ENCODE measurements at regions not wholly inside any gene's neighbourhood (a gene's known extent, or its start where the extent isn't known, plus 50 kb on each side); places are given as distances from the start of the nearest gene placed in this dataset.
"Not testable (repeated sequence)": the region's sequence is repeated elsewhere in the genome, so short reads cannot be mapped to it uniquely, and the experiment has no call there.

DNA sequence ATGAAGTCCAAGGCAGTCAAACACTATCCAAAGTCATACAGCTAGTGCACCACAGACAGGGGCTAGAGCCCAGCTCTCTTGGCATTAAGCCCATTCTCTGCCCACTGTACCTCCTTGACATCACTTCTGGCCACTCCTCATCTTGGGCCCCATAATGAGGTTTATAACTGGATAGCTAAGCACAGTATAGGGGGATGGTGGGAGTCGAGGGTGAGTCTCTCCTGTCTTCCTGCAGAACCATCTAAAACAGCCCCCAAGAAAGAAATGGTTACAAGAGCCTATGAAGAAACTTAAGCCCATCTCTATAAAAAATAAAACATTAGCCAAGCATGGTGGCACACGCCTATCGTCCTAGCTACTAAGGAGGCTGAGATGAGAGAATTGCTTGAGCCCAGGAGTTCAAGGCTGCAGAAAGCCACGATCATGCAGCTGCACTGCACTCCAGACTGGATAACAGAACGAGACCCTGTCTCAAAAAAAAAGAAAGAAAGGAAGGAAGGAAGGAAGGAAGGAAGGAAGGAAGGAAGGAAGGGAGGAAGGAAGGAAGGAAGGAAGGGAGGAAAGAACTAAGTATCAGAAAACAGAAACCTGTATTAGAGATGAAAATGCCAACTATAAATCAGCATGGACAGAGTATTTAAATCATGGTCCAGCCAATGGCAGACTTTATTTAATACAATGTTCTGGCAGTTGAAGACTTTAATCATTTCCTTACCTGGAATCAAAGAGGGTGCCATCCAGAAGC is 134.3 kb upstream of the VOPP1 start:
- not testable (repeated sequence) for TF ChIP-seq PATZ1 (tag by site-specific recombination; IDR thresholded peaks at IDR 0.05); SP2 (tag by site-specific recombination; IDR thresholded peaks at IDR 0.05); ZNF670 (tag by site-specific recombination; IDR thresholded peaks at IDR 0.05; ENCODE audit: low read depth); ZNF76 (tag by site-specific recombination; IDR thresholded peaks at IDR 0.05; ENCODE audit: borderline replicate concordance, low read depth); ZNF302 (tag by site-specific recombination; IDR thresholded peaks at IDR 0.05; ENCODE audit: low read depth); ZNF366 (tag by site-specific recombination; conservative IDR thresholded peaks at IDR 0.05); ZNF23 (tag by site-specific recombination; IDR thresholded peaks at IDR 0.05; ENCODE audit: borderline replicate concordance); ZNF449 (tag by site-specific recombination; IDR thresholded peaks at IDR 0.05)
- TF ChIP-seq, protein P1, sequence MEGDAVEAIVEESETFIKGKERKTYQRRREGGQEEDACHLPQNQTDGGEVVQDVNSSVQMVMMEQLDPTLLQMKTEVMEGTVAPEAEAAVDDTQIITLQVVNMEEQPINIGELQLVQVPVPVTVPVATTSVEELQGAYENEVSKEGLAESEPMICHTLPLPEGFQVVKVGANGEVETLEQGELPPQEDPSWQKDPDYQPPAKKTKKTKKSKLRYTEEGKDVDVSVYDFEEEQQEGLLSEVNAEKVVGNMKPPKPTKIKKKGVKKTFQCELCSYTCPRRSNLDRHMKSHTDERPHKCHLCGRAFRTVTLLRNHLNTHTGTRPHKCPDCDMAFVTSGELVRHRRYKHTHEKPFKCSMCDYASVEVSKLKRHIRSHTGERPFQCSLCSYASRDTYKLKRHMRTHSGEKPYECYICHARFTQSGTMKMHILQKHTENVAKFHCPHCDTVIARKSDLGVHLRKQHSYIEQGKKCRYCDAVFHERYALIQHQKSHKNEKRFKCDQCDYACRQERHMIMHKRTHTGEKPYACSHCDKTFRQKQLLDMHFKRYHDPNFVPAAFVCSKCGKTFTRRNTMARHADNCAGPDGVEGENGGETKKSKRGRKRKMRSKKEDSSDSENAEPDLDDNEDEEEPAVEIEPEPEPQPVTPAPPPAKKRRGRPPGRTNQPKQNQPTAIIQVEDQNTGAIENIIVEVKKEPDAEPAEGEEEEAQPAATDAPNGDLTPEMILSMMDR (tag by site-specific recombination; IDR thresholded peaks at IDR 0.05): not testable (repeated sequence)
- TF ChIP-seq, protein P2, sequence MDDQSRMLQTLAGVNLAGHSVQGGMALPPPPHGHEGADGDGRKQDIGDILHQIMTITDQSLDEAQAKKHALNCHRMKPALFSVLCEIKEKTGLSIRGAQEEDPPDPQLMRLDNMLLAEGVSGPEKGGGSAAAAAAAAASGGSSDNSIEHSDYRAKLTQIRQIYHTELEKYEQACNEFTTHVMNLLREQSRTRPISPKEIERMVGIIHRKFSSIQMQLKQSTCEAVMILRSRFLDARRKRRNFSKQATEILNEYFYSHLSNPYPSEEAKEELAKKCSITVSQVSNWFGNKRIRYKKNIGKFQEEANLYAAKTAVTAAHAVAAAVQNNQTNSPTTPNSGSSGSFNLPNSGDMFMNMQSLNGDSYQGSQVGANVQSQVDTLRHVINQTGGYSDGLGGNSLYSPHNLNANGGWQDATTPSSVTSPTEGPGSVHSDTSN (CRISPR knock-in tag; IDR thresholded peaks at IDR 0.05): not testable (repeated sequence)
- TF ChIP-seq, protein P3, sequence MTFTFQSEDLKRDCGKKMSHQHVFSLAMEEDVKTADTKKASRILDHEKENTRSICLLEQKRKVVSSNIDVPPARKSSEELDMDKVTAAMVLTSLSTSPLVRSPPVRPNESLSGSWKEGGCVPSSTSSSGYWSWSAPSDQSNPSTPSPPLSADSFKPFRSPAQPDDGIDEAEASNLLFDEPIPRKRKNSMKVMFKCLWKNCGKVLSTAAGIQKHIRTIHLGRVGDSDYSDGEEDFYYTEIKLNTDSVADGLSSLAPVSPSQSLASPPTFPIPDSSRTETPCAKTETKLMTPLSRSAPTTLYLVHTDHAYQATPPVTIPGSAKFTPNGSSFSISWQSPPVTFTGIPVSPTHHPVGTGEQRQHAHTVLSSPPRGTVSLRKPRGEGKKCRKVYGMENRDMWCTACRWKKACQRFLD (tag by site-specific recombination; IDR thresholded peaks at IDR 0.05): not testable (repeated sequence)
